ENCODE measurements at regions not wholly inside any gene's neighbourhood (a gene's known extent, or its start where the extent isn't known, plus 50 kb on each side); places are given as distances from the start of the nearest gene placed in this dataset.

- TF ChIP-seq CTCF (conservative IDR thresholded peaks at IDR 0.05): no peak
- TF ChIP-seq EZH2 (IDR thresholded peaks at IDR 0.05; ENCODE audit: low read depth): no peak
These were observed 472.1 kb upstream of the RGS6 start for GRCh38 chr14:71460091-71460490.

Measured in PC-9 (cell line).